Gastrocnemius medialis (tissue), 4 donors: ENCODE measurements at regions not wholly inside any gene's neighbourhood (a gene's known extent, or its start where the extent isn't known, plus 50 kb on each side); places are given as distances from the start of the nearest gene placed in this dataset.
"Not testable (repeated sequence)": the region's sequence is repeated elsewhere in the genome, so short reads cannot be mapped to it uniquely, and the experiment has no call there.

Experiments
- CTCF ChIP-seq, 5 experiments: fragments of 450-650 bp in 3 of 5; fragments of 200-600 bp in 2 of 5; sonication (generic) in 2 of 5; IDR thresholded peaks in 4 of 5; conservative IDR thresholded peaks in 1 of 5; 1 replicate in 4 of 5; 2 replicates in 1 of 5; pipeline ENCODE4 v1.5.1; 2016 to 2019; ENCODE audit warnings: antibody characterized with exemption in 5 of 5, mild to moderate bottlenecking in 3 of 5, moderate library complexity in 3 of 5
- POLR2A ChIP-seq, 2 donors: fragments of 450-650 bp; IDR thresholded peaks; one replicate each; pipeline ENCODE4 v1.6.1; 2017; ENCODE audit warnings: antibody characterized with exemption in 2 of 2, mild to moderate bottlenecking in 2 of 2, moderate library complexity in 2 of 2

- TF ChIP-seq CTCF (IDR thresholded peaks at IDR 0.05 in 4 of 5, conservative IDR thresholded peaks at IDR 0.05 in 1 of 5); POLR2A (IDR thresholded peaks at IDR 0.05): not testable (repeated sequence)
Observed at GRCh38 chr9:138211544-138212219, 334.1 kb downstream of the CACNA1B start.
